OCI-LY3 (cell line): ENCODE measurements at regions not wholly inside any gene's neighbourhood (a gene's known extent, or its start where the extent isn't known, plus 50 kb on each side); places are given as distances from the start of the nearest gene placed in this dataset.

Source experiments
- H2AFZ ChIP-seq: fragments of 200-600, 300-600 bp; shearing (Covaris generic); 2 replicates; pipeline ENCODE4 v1.6.0; 2014; ENCODE audit warnings: antibody characterized with exemption, low read depth, low read length
- H3K27ac ChIP-seq: fragments of 200-600, 300-600 bp; sonication (generic); 2 replicates; pipeline ENCODE4 v1.5.1; 2014; ENCODE audit warnings: mild to moderate bottlenecking, low read length, moderate library complexity, mixed read lengths
- H3K27me3 ChIP-seq: fragments of 200-600, 300-600 bp; sonication (generic); 2 replicates; pipeline ENCODE4 v1.6.1; 2014; ENCODE audit warnings: low read depth, low read length, mixed read lengths
- H3K36me3 ChIP-seq: fragments of 200-600, 300-600 bp; sonication (generic); replicated peaks from 2 replicates; pipeline ENCODE3; 2014; ENCODE audit warnings: low read depth, low read length, mixed read lengths
- H3K4me1 ChIP-seq: fragments of 300-600, 200-600 bp; sonication (generic); 2 replicates; pipeline ENCODE4 v1.6.1; 2014; ENCODE audit warnings: low read length, mixed read lengths
- H3K4me2 ChIP-seq: fragments of 200-600, 300-600 bp; sonication (generic); 2 replicates; pipeline ENCODE4 v1.6.1; 2014; ENCODE audit warnings: low read length, mixed read lengths
- H3K4me3 ChIP-seq: fragments of 300-600, 200-600 bp; sonication (generic); 2 replicates; pipeline ENCODE4 v1.5.1; 2014; ENCODE audit warnings: antibody characterized with exemption, mild to moderate bottlenecking, low read length, moderate library complexity
- H3K79me2 ChIP-seq: fragments of 300-600, 200-600 bp; shearing (Covaris generic); 2 replicates; pipeline ENCODE4 v1.6.1; 2014; ENCODE audit warnings: mild to moderate bottlenecking, low read length, mixed read lengths
- H3K9ac ChIP-seq: fragments of 300-600, 200-600 bp; shearing (Covaris generic); 2 replicates; pipeline ENCODE4 v1.6.0; 2014; ENCODE audit warnings: mild to moderate bottlenecking, low read length, moderate library complexity
- H3K9me3 ChIP-seq: fragments of 200-600, 300-600 bp; shearing (Covaris generic); 2 replicates; pipeline ENCODE4 v1.6.1; 2014; ENCODE audit warnings: low read length, mixed read lengths; ENCODE audit not compliant: insufficient read depth
- H4K20me1 ChIP-seq: fragments of 200-600, 300-600 bp; sonication (generic); 2 replicates; pipeline ENCODE4 v1.6.1; 2016; ENCODE audit warnings: low read length, mixed read lengths; ENCODE audit not compliant: insufficient read depth
- EZH2phosphoT487 ChIP-seq: fragments of 200-600 bp; shearing (Covaris generic); IDR thresholded peaks from 2 replicates; pipeline ENCODE4 v1.6.1; 2018; ENCODE audit warnings: antibody characterized with exemption, mixed run types, low read depth
- TF ChIP-seq, protein P1 (sequence below): fragments of 200-600, 300-600 bp; sonication (generic); IDR thresholded peaks from 2 replicates; pipeline ENCODE4 v1.5.1; 2014; ENCODE audit warnings: antibody characterized with exemption, low read length, low read depth

DNA sequence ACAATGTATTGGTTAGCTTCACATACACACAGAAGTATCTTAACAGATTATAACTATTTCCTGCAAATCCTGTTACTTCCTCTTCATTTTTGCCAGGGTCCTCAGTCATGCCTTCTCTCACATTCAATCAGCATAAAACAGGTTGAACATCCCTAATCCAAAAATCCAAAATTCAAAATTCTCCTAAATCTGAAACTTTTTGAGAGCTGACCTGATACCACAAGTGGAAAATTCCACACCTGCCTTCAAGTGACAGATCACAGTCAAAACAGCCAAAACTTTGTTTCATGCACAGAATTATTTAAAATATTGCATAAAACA lies 62.9 kb upstream of the FBXO28 start:
- H3K27ac ChIP-seq: no peak overlapping the region
- no peaks in the 10 kb centered on the region for H3K9me3 ChIP-seq
- H3K36me3 ChIP-seq: no peaks in the 10 kb centered on the region
- H3K4me1 ChIP-seq: peaks cover 4% of the 10 kb centered on the region
- no peak overlapping the region for H3K9ac ChIP-seq
- no peak overlapping the region for H3K4me3 ChIP-seq
- no peak overlapping the region for H2AFZ ChIP-seq
- H3K4me2 ChIP-seq: 0 out of 2 replicates have a peak overlapping the region, but pooled peaks have one; percentile 70
- H3K27me3 ChIP-seq: 0 out of 2 replicates have a peak, but pooled peaks cover 5% of the 10 kb centered on the region
- H4K20me1 ChIP-seq: no peaks in the 10 kb centered on the region
- H3K79me2 ChIP-seq: no peaks in the 10 kb centered on the region
- TF ChIP-seq EZH2phosphoT487: no peak
- TF ChIP-seq, protein P1, sequence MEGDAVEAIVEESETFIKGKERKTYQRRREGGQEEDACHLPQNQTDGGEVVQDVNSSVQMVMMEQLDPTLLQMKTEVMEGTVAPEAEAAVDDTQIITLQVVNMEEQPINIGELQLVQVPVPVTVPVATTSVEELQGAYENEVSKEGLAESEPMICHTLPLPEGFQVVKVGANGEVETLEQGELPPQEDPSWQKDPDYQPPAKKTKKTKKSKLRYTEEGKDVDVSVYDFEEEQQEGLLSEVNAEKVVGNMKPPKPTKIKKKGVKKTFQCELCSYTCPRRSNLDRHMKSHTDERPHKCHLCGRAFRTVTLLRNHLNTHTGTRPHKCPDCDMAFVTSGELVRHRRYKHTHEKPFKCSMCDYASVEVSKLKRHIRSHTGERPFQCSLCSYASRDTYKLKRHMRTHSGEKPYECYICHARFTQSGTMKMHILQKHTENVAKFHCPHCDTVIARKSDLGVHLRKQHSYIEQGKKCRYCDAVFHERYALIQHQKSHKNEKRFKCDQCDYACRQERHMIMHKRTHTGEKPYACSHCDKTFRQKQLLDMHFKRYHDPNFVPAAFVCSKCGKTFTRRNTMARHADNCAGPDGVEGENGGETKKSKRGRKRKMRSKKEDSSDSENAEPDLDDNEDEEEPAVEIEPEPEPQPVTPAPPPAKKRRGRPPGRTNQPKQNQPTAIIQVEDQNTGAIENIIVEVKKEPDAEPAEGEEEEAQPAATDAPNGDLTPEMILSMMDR: no peak

DNA sequence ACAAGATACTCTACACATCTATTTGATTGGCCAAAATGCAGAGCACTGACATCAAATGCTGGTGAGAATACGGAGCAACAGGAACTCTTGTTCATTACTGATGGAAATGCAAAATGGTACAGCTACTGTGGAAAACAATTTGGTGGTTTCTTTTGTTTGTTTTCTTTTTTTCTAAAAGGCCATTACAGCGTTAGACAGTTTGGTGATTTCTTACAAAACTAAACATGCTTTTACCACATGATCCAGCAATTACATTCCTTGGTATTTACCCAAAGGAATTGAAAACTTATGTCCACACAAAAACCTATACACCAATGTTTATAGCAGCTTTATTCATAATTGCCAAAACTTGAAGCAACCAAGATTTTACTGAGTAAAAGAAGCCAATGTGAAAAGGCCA lies 66.4 kb upstream of the FBXO28 start:
- no peaks in the 10 kb centered on the region for H3K79me2 ChIP-seq
- H3K4me3 ChIP-seq: no peak overlapping the region
- no peak overlapping the region for H3K4me2 ChIP-seq
- no peak overlapping the region for H2AFZ ChIP-seq
- no peak overlapping the region for H3K9ac ChIP-seq
- no peak for TF ChIP-seq EZH2phosphoT487
- TF ChIP-seq, protein P1: no peak
- H4K20me1 ChIP-seq: no peaks in the 10 kb centered on the region
- no peak overlapping the region for H3K27ac ChIP-seq
- H3K36me3 ChIP-seq: no peaks in the 10 kb centered on the region
- peaks cover 10% of the 10 kb centered on the region; the same call in 1 of the 2 replicates for H3K27me3 ChIP-seq
- no peaks in the 10 kb centered on the region for H3K9me3 ChIP-seq
- H3K4me1 ChIP-seq: peaks cover 6% of the 10 kb centered on the region

DNA sequence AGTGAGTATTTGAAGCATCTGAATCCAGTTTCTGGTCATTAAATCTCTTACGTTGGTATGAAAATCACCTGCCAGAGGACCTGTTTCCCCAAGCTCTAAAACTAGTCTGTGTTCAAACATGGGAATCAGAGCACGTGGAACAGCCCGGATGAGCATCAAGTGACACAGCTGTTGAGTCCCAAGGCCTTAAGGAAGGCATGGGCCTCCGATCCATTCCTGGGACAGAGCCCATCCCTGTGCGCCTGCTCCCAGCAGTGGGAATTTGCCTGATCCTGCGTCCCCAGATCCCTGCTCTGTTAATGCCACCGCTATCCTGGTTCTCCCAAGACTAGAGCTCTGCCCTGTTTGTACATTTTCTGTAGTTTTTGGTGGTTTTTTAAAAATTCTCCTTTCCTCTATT lies 68.4 kb upstream of the FBXO28 start:
- H4K20me1 ChIP-seq: no peaks in the 10 kb centered on the region
- H2AFZ ChIP-seq: no peak overlapping the region
- no peak for TF ChIP-seq EZH2phosphoT487
- TF ChIP-seq, protein P1: no peak
- no peaks in the 10 kb centered on the region for H3K9me3 ChIP-seq
- no peak overlapping the region for H3K4me3 ChIP-seq
- peaks cover 5% of the 10 kb centered on the region for H3K4me1 ChIP-seq
- H3K79me2 ChIP-seq: no peaks in the 10 kb centered on the region
- no peak overlapping the region for H3K4me2 ChIP-seq
- H3K36me3 ChIP-seq: no peaks in the 10 kb centered on the region
- no peak overlapping the region for H3K9ac ChIP-seq
- H3K27me3 ChIP-seq: peaks cover 10% of the 10 kb centered on the region; the same call in 1 of the 2 replicates
- no peak overlapping the region for H3K27ac ChIP-seq

DNA sequence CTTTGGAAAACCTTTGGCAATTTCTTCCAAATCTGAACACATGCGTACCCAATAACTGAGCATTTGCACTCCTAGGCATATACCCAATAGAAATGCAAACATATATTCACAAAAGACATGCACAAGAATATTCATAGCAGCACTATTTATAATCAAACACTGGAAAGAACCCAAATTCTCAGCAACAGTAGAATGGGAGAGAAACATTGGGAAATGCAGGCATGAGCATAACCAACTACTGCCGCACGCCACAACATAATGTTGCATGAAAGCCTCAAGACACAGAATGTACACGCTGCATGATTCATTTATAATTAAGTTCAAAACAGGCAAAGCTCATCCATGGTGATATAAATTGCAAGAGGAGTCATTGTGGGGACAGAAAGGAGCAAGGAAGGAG lies 69.5 kb upstream of the FBXO28 start:
- Histone ChIP-seq H4K20me1 (no peaks in the 10 kb centered on the region), H3K4me3 (no peak overlapping the region), H3K79me2 (no peaks in the 10 kb centered on the region), H3K9me3 (no peaks in the 10 kb centered on the region), H3K9ac (no peak overlapping the region), H2AFZ (no peak overlapping the region), H3K36me3 (no peaks in the 10 kb centered on the region), H3K27me3 (peaks cover 5% of the 10 kb centered on the region; the same call in 1 of the 2 replicates), H3K4me1 (0 out of 2 replicates have a peak, but pooled peaks cover 3% of the 10 kb centered on the region), H3K27ac (no peak overlapping the region), H3K4me2 (no peak overlapping the region)
- TF ChIP-seq, protein P1: no peak
- no peak for TF ChIP-seq EZH2phosphoT487
